ENCODE measurements at regions not wholly inside any gene's neighbourhood (a gene's known extent, or its start where the extent isn't known, plus 50 kb on each side); places are given as distances from the start of the nearest gene placed in this dataset.

- TF ChIP-seq SIN3A (IDR thresholded peaks at IDR 0.05; ENCODE audit: borderline replicate concordance, insufficient read depth, low read length), result no peak
- no peak for TF ChIP-seq TAF1 (IDR thresholded peaks at IDR 0.05; ENCODE audit: borderline replicate concordance, insufficient read depth, low read length)
- no peak for TF ChIP-seq POLR2AphosphoS5 (IDR thresholded peaks at IDR 0.05; ENCODE audit: low read depth, low read length)
- no peak for TF ChIP-seq REST (IDR thresholded peaks at IDR 0.05; ENCODE audit: insufficient read depth in 1 of 2, low read depth in 2 of 2, low read length in 2 of 2)
These were observed 125.2 kb downstream of the ZNF608 start for GRCh38 chr5:124621279-124621678.
